ENCODE measurements at regions not wholly inside any gene's neighbourhood (a gene's known extent, or its start where the extent isn't known, plus 50 kb on each side); places are given as distances from the start of the nearest gene placed in this dataset.

GRCh38 chr1:72535470-72535869, 253.1 kb upstream of the NEGR1 start (continued):
- TF ChIP-seq STAT1 (IDR thresholded peaks at IDR 0.05; ENCODE audit: unreplicated experiment) (no peak), POLR2AphosphoS5 (IDR thresholded peaks at IDR 0.05; ENCODE audit: low read depth) (no peak), NANOG (IDR thresholded peaks at IDR 0.05; ENCODE audit: borderline replicate concordance) (no peak), ZNF114 (CRISPR knock-in tag; IDR thresholded peaks at IDR 0.05) (no peak), ETS1 (IDR thresholded peaks at IDR 0.05) (no peak), CTCF (conservative IDR thresholded peaks at IDR 0.05; ENCODE audit: low read depth in 2 of 2) (no peak), ZNF331 (CRISPR knock-in tag; IDR thresholded peaks at IDR 0.05; ENCODE audit: low read depth) (no peak), EZH2phosphoT487 (IDR thresholded peaks at IDR 0.05; ENCODE audit: unreplicated experiment) (no peak)

GRCh38 chr1:72530646-72531045, 248.3 kb upstream of the NEGR1 start:
- Mint-ChIP-seq H3K36me3 (ENCODE audit: low read depth) (no peaks in the 10 kb centered on the region), H3K4me3 (no peak overlapping the region), H3K27me3 (ENCODE audit: insufficient read depth, low read depth, poor library complexity) (no peaks in the 10 kb centered on the region), H3K27ac (no peak overlapping the region), H3K9me3 (no peaks in the 10 kb centered on the region), H3K4me1 (peaks cover 4% of the 10 kb centered on the region; the same call in 1 of the 3 replicates)
- no peaks in the 10 kb centered on the region for H3K9me2 ChIP-seq (ENCODE audit: insufficient read depth)
- no peaks in the 10 kb centered on the region for H4K20me1 ChIP-seq (replicated peaks; ENCODE audit: insufficient read depth)
- H3F3A ChIP-seq (replicated peaks; ENCODE audit: low read depth): no peaks in the 10 kb centered on the region
- no peaks in the 10 kb centered on the region for H3K79me2 ChIP-seq (replicated peaks; ENCODE audit: insufficient read depth)
- H3K4me2 ChIP-seq: no peak overlapping the region
- no peak for ATAC-seq
- H3K27me3 ChIP-seq (ENCODE audit: insufficient read depth): no peaks in the 10 kb centered on the region
- H3K27ac ChIP-seq (ENCODE audit: low read depth): no peak overlapping the region
- no peak overlapping the region for H3K4me3 ChIP-seq
- no peaks in the 10 kb centered on the region for H3K36me3 ChIP-seq (ENCODE audit: insufficient read depth)
- no peaks in the 10 kb centered on the region for H3K4me1 ChIP-seq (ENCODE audit: insufficient read depth)
- DNase-seq (ENCODE audit: low spot score): no peak
- H2AFZ ChIP-seq: no peak overlapping the region
- no peak for TF ChIP-seq ZNF331 (CRISPR knock-in tag; IDR thresholded peaks at IDR 0.05; ENCODE audit: low read depth)
- no peak for TF ChIP-seq ETS1 (IDR thresholded peaks at IDR 0.05)
- no peak for TF ChIP-seq JUNB (IDR thresholded peaks at IDR 0.05; ENCODE audit: unreplicated experiment)
- no peak for TF ChIP-seq NANOG (IDR thresholded peaks at IDR 0.05; ENCODE audit: borderline replicate concordance)
- TF ChIP-seq CREB1 (CRISPR knock-in tag; IDR thresholded peaks at IDR 0.05; ENCODE audit: low read depth): no peak
- TF ChIP-seq REST (IDR thresholded peaks at IDR 0.05; ENCODE audit: unreplicated experiment): no peak
- TF ChIP-seq EZH2phosphoT487 (IDR thresholded peaks at IDR 0.05; ENCODE audit: unreplicated experiment): no peak
- TF ChIP-seq EZH2 (IDR thresholded peaks at IDR 0.05; ENCODE audit: low read depth, unreplicated experiment): no peak

Measured in GM23338 (cell line).